DMS153 treated with DMSO at 0.1 percent for 48 hours (cell line): ENCODE measurements at regions not wholly inside any gene's neighbourhood (a gene's known extent, or its start where the extent isn't known, plus 50 kb on each side); places are given as distances from the start of the nearest gene placed in this dataset.

ENCODE experiments used
- DNase-seq: peaks from one replicate; lab custom pipeline; 2025; ENCODE audit not compliant: unreplicated experiment; lab: John Stamatoyannopoulos, UW

DNA sequence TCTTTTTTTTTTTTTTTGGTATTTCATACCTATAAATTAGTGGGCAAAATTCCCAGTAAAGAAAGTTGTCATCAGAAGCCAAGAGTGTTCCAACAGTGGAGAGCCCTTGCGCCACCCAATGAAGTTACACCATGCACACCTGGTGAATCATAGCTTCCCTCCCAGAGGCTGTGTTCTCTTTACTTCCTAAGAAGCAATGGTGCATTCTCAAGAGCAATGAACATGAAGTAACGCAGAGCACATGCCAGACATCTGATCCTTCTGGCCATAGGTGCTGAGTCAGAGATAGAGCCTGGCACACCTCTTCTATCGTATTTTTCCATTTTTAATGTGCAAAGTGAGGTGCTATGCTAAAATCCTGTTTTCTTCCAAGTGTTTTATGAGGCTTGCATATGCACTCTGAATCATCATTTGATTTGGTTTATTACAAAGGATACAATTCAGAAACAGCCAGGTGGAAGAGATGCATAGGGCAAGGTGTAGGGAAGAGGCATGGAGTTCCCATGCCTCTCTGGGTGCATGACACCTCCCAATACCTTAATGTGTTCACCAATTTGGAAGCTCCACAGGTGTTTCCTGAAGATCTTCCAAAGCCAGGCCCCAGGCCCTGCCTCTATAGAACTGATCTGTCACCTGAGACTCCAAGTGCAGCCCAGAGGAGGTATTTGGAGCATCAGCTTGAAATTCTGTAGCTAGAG lies 408.0 kb downstream of the SIPA1L2 start:
- no peak for DNase-seq

DNA sequence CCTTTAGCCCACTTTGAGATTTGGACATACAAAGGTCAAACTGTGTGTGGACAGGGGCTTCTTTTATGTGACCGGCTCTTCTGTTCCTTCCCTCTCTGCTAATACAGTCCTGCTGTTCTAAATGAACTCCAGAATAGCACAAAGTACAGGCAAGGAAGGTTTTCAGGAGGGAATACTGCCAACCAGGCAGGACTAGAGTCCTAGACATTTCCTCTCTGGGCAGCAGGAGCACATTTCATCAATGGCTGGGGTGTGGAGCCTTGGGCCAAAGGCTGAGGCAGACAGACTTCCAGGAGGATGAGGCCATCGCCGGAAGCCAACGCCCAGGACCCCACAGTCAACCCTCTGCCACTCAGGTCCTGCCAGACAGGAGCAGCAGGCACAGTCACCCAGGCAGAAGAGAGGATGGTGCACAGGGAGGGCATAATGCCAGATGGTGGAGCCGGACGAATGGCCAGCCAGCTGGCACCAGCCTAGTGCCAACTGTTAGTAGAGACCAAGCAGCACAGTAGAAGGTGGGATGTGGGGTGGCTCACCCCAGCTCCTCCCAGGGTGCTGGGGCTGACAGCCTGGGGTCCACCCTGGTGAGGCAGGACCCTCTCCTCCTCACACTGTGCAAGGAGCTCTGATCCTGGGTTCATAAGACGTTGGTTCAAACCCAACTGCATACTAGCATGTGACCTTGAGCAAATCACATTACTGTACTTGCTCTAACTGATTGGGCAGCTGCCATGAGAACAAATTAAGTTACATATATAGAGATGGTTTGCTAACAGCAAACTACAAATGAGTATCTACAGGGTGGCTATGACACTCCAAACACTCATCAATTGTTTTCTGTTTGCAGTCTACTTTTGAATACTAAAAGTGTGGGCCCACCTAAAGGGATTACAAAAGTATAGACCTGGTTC lies 410.7 kb downstream of the SIPA1L2 start:
- no peak for DNase-seq

DNA sequence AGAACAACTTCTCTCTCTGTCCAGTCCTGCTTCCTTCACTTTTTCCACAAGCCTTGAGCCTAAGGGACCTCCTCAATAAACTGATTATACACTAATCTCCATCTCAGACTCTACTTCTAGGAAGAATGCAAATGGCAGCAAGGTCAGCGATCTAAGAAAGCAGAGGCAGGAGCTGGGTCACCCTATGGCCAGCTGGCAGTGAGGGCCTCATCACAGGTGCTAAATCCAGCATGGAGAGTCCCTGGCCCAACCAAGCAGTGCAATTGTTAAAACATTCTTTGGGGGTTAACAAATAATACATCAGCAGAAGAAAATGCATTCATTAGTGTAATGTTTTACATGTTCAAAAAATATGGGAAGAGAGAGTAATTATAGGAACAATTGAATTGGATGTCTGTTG lies 416.0 kb downstream of the SIPA1L2 start:
- no peak for DNase-seq

DNA sequence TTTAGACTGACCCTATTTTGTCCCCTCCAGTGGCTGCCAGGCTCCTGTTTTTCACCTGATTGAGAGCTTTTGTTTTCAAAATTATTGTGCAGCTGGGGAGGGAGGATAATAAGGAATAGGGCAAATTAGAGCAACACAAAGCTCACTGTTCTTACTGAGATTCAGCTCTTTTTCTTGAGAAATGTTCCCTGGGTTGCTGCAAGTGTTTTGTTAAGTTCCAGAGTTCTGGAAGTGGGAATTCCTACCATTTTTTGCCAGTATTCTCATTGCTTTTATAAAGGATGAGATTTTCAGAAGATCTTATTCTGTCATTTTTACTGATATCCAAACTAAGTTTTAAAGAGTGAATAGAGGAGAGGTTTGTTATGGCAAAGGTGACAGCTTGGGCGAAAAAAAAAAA lies 417.7 kb downstream of the SIPA1L2 start:
- DNase-seq: no peak

DNA sequence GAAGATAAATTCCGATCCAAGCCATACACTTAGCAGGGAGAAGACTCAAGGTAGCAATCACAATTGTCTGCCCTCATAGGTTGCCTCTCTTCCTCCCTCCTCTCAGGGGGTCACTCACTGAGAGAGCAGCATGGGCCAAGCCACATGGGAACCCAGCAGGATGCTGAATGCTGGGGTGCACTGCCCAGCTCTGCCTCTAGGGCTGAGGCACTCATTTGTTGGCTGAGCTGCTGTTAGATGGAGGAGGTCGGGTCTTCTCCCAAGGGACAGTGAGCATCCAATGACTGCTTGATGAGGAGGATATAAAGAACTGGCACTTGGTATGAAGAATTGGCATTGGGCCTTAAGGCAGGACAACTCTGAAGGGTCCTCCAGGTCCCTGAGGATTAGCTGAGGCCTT lies 418.8 kb downstream of the SIPA1L2 start:
- no peak for DNase-seq

DNA sequence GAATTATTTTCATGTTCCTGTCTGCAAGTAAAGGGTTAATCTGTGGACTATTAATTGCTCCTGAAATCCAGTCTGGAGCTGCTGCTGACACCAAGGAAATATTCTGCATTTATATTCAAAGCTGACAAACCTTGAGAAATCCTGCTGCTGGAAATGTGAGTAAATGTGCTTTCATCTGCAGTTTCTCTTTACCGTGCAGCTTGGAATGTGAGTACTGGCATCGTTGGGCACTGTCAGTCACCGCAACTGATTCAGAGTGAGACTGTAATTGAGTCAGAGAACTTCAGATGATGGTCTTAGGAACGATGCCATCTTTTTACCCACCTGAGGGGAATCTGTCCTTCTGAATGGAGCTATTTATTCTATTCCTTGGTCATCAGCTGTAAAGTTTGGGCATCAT lies 420.6 kb downstream of the SIPA1L2 start:
- DNase-seq: no peak

DNA sequence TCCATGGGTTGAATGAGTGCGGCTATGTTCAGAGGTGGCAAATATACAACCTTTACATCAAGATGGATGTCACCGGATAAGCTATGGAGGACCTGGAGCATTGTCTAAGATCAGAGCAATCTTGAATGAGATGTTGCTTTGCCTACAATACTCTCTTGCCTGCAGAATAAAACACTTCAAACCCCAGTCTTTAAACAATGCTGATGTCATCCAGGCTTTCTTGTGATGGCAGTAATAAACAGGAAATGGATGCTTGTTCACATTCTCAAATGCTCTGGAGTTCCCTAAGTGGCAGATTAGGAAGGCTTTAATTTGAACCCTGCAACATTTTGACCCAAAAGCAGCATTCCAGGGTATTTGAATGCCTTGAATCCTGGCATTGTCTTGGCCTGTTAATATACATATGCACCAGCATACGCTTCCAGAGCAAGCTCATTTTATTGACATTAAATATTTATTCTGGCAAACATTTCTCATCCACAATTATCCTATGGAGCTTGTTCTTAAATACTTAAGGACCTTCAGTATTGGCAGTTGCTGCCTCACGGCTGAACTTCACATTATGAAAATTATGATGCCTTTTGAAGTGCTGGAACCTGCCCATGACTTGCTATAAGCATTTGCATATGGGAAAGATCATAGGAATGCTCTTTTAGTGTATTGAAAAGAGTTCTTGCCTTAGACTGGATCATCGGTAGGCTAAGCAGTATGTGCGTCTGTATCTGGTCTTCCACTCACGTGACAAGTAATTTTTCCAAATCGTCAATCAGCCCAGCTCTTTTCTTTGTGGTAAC lies 422.7 kb downstream of the SIPA1L2 start:
- DNase-seq: peak; percentile 48

DNA sequence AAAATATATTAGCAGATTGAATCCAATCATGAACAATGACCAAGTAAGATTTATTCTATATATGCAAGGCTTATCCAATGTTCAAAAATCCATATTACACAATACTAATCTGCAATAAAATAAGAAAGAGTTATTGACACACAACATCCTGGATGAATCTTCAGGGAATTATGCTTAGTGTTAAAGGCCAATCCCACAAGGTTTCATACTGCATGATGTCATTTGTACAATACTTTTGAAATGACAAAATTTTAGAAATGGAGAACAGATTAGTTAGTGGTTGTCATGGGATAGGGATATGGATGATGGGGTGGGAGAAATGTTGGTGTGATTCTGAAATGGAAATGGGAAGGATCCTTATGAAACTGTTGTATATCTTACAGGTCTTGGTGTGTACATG lies 425.7 kb downstream of the SIPA1L2 start:
- DNase-seq: no peak

DNA sequence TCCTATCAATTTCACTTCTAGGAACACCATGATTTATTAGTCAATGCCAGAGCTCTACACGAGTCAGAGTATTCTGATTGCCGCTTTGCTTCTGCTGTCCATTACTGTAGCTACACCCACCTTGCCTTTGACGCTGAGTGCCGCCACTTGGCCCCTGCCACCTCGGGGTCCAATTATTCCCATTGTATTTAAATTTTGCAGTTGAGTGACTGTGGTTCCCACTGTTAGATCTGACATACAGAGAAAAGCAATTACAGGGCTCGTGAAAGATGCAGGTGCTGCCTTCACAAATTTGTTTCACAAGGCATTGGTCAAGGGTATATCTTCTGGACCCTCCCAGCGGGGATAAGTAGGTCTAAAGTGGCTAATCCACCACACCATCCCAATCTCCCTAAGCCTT lies 428.9 kb downstream of the SIPA1L2 start:
- DNase-seq: no peak

DNA sequence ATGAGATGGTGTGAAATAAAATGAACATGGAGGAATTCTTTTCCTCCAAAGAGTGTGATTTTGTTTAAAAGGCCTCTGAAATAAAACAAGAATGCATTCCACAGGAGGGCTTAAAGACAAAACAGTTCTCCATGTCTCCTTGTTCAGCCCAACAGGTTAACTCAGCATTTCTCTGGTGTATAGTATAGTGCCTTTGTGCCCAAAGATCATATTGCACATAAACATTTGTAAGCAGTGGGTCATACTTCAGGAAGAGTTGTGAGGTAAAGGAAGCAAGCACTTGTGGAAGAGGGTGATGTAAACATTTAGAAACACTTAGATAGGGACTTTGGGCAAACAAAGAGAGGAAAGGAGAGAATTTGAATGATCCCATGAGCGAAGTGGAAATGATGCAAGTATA lies 433.9 kb downstream of the SIPA1L2 start:
- no peak for DNase-seq

DNA sequence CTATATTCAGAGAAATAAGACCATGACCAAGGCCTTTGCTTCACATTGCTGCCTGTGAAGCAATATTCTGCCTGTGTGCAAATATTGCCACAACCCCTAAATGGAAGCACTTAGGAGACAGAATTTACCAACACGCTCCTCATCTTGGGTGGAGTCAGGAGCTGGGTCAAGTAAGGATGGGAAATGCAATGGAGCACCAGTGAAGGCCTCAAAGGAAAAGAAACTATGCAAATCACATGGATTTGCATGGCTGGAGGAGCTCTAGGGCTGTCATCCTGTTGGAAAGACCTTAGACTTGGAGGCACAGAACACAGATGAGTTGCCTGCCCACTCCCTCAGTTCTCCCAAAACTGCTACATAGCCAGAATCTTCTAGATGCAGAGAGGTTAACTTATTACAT lies 435.5 kb downstream of the SIPA1L2 start:
- no peak for DNase-seq

DNA sequence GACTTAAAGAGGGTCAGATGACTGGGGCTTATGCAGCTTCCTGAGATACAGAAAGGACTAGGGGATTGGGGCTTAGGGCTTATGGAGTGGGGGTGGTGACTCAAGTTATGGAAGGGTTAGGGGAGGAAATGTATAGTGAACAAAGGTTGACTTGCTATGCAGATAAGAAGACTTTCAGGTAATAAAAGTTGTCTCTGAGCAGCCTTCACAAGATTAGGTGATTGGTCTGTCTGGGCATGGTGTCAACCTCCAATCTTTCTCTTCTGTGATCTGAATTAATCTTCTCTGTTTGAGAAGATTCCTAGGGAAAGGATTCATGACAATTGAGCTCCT lies 436.5 kb downstream of the SIPA1L2 start:
- DNase-seq: no peak

DNA sequence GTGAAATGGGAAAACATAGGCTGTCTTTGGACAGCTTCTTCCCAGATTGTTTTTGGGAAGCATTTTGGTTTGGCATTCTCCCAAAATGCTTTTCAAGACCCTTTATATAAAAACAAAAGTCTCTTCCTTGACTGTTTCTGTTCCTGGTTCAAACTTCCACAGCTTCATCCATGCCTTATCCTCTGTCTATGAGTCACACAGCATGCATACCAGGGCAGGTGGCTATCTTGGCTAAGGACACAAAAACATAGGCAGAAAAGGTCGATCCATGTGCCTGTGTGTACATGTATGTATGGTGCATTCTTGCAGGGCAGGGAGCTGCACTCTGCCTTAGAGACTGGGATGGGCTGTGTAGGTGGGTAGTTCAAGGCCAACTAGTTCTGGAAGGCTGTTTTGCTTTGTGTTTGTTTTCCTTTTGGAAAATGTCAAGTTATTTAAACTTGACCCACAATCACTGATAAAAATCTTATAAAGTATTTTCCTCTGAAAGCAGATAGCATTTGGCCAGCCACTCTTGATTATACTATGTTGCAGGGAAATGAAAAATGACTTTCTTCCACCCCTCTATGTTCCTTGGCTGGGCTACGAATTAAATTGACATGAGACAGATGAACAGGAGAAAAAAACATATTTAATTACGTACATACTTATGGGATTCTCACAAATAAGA lies 437.0 kb downstream of the SIPA1L2 start:
- DNase-seq: no peak

DNA sequence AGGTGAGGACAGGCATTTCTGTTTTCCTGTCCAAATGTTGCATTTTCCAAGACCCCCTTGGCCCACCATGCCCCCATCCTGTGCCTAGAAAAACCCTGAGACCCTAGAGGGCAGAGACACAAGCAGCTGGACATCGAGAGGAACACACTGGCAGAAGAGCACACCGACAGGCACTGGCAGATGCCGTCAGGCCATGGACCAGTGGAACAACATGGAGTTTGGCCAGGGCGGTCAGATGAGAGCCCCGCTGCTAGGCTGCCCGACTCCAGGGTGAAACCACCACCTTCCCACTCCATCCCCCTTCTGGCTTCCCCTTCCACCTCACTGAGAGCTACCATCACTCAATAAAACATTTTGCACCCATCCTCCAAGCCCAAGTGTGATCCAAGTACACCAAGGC lies 438.4 kb downstream of the SIPA1L2 start:
- no peak for DNase-seq

DNA sequence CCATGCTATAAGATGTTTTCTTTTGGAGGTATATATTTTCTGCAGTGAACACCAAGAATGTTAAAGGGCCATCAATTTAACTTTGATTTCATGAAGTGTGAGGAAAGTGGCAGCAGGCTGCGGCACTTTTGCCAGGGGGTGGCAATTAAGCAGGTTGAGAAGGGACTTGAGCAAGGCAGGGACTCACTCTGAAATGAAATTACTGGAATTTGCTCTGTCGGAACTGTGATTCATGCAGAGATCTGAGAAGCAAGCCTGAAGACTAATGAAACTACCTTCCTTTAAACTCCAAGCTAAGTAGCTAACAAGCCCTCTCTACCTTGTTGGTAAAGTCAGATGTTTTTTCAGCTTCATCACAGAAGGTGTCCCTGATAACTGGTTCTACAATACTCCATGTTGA lies 441.6 kb downstream of the SIPA1L2 start:
- no peak for DNase-seq

DNA sequence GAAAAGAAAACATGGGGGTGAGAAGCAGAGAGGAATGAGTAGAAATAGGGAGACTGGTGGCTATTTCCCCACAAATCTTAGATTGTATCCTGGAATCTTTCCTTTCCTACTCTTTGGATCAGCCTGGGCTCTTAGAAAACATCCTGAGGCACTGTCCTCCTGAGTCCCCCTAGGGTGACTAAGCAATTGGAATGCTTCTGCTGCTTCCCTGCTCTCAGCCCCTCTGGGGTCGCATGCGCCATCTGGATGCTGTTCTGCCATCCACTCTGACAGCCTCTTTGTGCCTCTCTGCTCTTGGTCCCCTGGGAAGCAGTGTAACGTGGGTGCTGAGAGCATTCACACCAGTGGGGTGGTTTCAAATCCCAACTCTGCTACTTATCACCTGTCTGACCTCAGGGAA lies 443.0 kb downstream of the SIPA1L2 start:
- no peak for DNase-seq

DNA sequence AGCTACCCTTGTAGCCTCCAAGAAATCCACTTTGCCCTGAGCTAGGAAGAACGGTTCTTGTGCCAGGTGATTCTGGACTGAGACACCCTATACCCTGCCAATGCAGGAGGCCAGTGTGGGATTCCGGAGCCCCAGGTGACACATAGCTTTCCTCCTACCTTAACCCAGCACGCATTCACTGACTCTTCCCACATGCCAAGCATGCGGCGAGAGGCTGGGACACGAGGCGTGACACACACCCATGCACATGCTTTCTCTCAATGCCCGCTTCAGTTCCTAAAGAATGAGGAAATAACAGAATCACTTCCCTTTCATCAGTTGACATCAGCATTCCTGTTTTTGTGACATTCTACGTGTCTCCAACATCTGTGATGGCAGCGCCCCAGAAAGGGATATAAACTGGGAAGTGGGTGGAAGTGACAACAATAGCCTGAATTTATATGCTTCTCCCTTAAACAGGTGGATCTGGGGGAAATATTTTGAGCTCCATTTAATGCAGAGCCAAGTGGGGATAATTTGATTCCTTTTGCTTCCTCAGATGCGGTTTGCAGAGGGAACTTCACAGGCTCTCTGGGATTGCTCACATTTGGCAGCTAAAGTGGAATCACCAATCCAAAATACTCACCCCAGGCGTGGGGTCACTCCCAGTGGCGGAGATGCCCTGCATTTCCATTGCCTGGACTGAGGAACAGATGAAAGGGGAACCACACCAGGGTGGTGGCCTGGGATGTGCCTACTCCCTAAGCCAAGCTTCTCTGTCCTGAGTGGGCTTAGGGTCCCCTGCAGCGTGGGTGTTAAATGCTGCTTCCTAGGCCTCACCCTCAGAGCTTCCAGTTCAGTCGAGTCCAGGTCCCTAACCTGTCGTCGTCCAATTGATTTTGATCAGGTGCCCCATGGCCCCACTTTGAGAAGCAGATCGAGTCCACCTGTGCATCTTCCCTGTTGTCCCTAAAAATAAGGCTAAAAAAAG lies 445.1 kb downstream of the SIPA1L2 start:
- no peak for DNase-seq

DNA sequence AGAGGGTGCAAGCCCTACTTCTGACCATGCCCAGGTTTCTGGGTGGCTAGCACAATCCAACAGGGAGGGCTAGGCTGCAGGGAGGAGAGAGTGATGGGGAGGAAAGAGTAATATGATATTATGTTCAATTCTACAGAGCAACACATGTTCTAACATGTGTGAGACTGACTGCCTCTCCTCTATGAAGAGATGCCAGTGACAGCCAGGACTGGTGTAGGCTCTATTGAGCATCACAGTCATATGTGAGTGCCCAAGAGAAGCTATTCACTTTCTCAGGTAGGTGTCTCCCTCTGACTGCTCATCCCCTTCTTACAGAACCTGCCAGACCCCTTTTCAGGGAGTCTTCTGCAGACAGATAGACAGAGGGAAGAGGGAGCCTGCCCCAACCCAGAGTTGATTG lies 446.1 kb downstream of the SIPA1L2 start:
- DNase-seq: no peak

DNA sequence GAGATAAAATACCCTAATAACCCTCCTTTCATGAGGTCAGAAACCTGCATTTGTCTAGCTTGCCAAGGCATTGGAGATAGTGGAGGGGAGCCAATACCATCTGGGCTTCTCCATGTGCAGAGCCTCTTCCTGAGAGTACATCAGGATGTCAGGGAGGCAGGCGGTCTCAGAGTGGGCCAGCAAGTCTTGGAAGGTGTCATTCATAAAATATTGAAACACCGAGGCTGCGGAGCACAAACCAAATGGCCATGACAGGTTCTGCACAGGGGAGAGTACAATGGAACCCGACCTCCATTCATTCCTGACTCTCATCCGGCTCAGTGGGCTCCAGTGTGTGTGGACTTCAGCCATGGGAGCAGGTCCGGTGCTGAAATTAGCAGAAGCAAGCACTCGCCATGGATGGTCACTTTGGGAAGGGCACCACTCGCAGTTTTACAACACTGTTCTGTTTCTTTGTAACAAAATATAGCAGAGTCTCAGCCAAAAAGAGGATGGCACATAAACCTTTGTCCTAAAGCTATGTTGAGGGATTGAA lies 446.6 kb downstream of the SIPA1L2 start:
- DNase-seq: no peak

DNA sequence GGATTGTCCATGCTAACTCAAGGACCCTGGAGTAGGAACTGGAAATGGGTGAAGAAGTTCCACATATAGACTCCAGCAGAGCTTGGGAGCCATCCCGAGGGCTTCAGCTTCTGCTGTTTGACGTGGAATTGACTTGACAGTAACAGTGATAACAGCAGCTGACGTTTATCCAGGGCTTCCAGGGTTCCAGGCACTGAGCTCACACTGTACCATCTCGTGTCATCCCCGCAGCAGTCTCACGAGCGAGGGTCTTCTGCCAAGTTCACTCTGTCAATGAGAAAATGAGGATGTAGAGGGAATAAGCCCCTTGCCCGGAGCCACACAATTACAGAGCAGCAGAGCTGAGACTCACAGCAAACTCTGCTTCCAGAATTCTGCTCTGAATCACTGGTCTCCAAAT lies 447.7 kb downstream of the SIPA1L2 start:
- no peak for DNase-seq
